SK-N-SH (cell line): ENCODE measurements at regions not wholly inside any gene's neighbourhood (a gene's known extent, or its start where the extent isn't known, plus 50 kb on each side); places are given as distances from the start of the nearest gene placed in this dataset.

Source experiments
- CTCF ChIA-PET: fragments of 300-600, 350-600 bp; formaldehyde crosslinking; extraction: SDS; loops from one replicate; lab custom pipeline; 2021; lab: Yijun Ruan, JAX
- POLR2A ChIA-PET: fragments of 350-600 bp; sonication (Branson Sonifier 250); formaldehyde crosslinking; extraction: SDS; loops from one replicate; lab custom pipeline; 2020; ENCODE audit warnings: antibody characterized with exemption, inconsistent platforms; lab: Yijun Ruan, JAX
- DNase-seq: peaks from one replicate; pipeline ENCODE4 v3.0.0; 2012
- H2AFZ ChIP-seq: fragments of 200-600 bp; sonication (generic); 2 replicates; pipeline ENCODE4 v1.8.1; 2016; ENCODE audit warnings: antibody characterized with exemption, mild to moderate bottlenecking, low read depth
- H3F3A ChIP-seq: fragments of 200-600 bp; sonication (generic); replicated peaks from 2 replicates; pipeline ENCODE3; 2016; ENCODE audit warnings: antibody characterized with exemption, mild to moderate bottlenecking; ENCODE audit not compliant: insufficient read depth
- H3K27ac ChIP-seq, 2 experiments: fragments of 200-500 bp in 1 of 2; fragments of 200-600 bp in 1 of 2; sonication (Bioruptor generic) in 1 of 2; sonication (generic), shearing (Covaris generic) in 1 of 2; 2 replicates each; pipeline versions ENCODE4 v1.5.1 to v1.6.1; 2014 to 2016; ENCODE audit warnings: low read depth in 2 of 2, inconsistent platforms in 1 of 2, low read length in 1 of 2, mild to moderate bottlenecking in 1 of 2, mixed read lengths in 1 of 2
- H3K27me3 ChIP-seq: fragments of 200-600 bp; sonication (generic), shearing (Covaris generic); 2 replicates; pipeline ENCODE4 v1.6.1; 2016; ENCODE audit warnings: mixed run types; ENCODE audit not compliant: insufficient read depth
- H3K36me3 ChIP-seq, 2 experiments: fragments of 200-500 bp in 1 of 2; fragments of 200-600 bp in 1 of 2; sonication (Bioruptor generic) in 1 of 2; sonication (generic) in 1 of 2; replicated peaks in 1 of 2; 2 replicates each; pipeline versions ENCODE3 to v1.5.1; 2014 to 2016; ENCODE audit warnings: low read length in 1 of 2, mild to moderate bottlenecking in 1 of 2; ENCODE audit not compliant: insufficient read depth in 2 of 2, control insufficient read depth in 1 of 2
- H3K4me1 ChIP-seq, 2 experiments: fragments of 200-500 bp in 1 of 2; fragments of 200-600 bp in 1 of 2; sonication (Bioruptor generic) in 1 of 2; sonication (generic), shearing (Covaris generic) in 1 of 2; 2 replicates each; pipeline versions ENCODE4 v1.5.1 to v1.6.1; 2014 to 2016; ENCODE audit warnings: low read depth in 1 of 2, low read length in 1 of 2, mixed run types in 1 of 2; ENCODE audit not compliant: insufficient read depth in 2 of 2, control insufficient read depth in 1 of 2
- H3K4me2 ChIP-seq: fragments of 200-600 bp; sonication (generic), shearing (Covaris generic); 2 replicates; pipeline ENCODE4 v1.6.1; 2017; ENCODE audit warnings: mixed run types
- H3K4me3 ChIP-seq, 2 experiments: fragments of 200-500 bp in 1 of 2; fragments of 200-600 bp in 1 of 2; sonication (Bioruptor generic) in 1 of 2; sonication (generic), shearing (Covaris generic) in 1 of 2; 2 replicates each; pipeline versions ENCODE4 v1.5.1 to v1.8.1; 2014 to 2016; ENCODE audit warnings: low read depth in 2 of 2, inconsistent platforms in 1 of 2, low read length in 1 of 2, mild to moderate bottlenecking in 1 of 2, mixed read lengths in 1 of 2, moderate library complexity in 1 of 2
- H3K79me2 ChIP-seq: fragments of 200-600 bp; sonication (generic); 2 replicates; pipeline ENCODE4 v1.8.1; 2017; ENCODE audit warnings: mild to moderate bottlenecking; ENCODE audit not compliant: insufficient read depth
- H3K9ac ChIP-seq: fragments of 200-600 bp; sonication (generic); 2 replicates; pipeline ENCODE4 v1.6.1; 2017; ENCODE audit warnings: mixed run types
- H3K9me2 ChIP-seq: fragments of 200-600 bp; sonication (generic); 2 replicates; pipeline ENCODE4 v1.6.1; 2017; ENCODE audit warnings: mixed run types
- H3K9me3 ChIP-seq: fragments of 200-600 bp; sonication (generic); 2 replicates; pipeline ENCODE4 v1.6.1; 2017; ENCODE audit warnings: mixed run types, mild to moderate bottlenecking, moderate library complexity
- H4K20me1 ChIP-seq: fragments of 200-600 bp; sonication (generic); 2 replicates; pipeline ENCODE4 v1.6.1; 2017; ENCODE audit warnings: mild to moderate bottlenecking, mixed run types; ENCODE audit not compliant: insufficient read depth
- CHD2 ChIP-seq: fragments of 150-350 bp; IDR thresholded peaks from 2 replicates; pipeline ENCODE4 v1.6.1; 2018; ENCODE audit warnings: low read length; ENCODE audit not compliant: partially characterized antibody
- EZH2phosphoT487 ChIP-seq: fragments of 200-600 bp; sonication (generic); IDR thresholded peaks from 2 replicates; pipeline ENCODE4 v1.6.1; 2017; ENCODE audit warnings: low read depth, mixed run types, mild to moderate bottlenecking, antibody characterized with exemption, moderate library complexity, borderline replicate concordance
- FOSL2 ChIP-seq: IDR thresholded peaks from 2 replicates; pipeline ENCODE4 v1.4.0; 2012; ENCODE audit warnings: low read depth, mild to moderate bottlenecking, moderate library complexity, borderline replicate concordance
- FOXM1 ChIP-seq: IDR thresholded peaks from 2 replicates; pipeline ENCODE4 v1.4.0; 2012; ENCODE audit warnings: low read depth, mild to moderate bottlenecking
- GATA2 ChIP-seq: sonication (generic); formaldehyde crosslinking; IDR thresholded peaks from 2 replicates; pipeline ENCODE4 v1.5.0; 2020; ENCODE audit warnings: mild to moderate bottlenecking, missing genetic modification reagents
- JUND ChIP-seq: IDR thresholded peaks from 2 replicates; pipeline ENCODE4 v1.4.0; 2012
- MEF2A ChIP-seq: IDR thresholded peaks from 2 replicates; pipeline ENCODE4 v1.4.0; 2012; ENCODE audit warnings: low read depth, borderline replicate concordance
- NRF1 ChIP-seq: IDR thresholded peaks from 2 replicates; pipeline ENCODE4 v1.6.1; 2012; ENCODE audit warnings: low read depth, mild to moderate bottlenecking, low read length
- POLR2AphosphoS5 ChIP-seq: IDR thresholded peaks from 2 replicates; pipeline ENCODE4 v1.6.1; 2012; ENCODE audit warnings: low read depth, low read length
- RXRA ChIP-seq: IDR thresholded peaks from 2 replicates; pipeline ENCODE4 v1.4.0; 2012; ENCODE audit warnings: low read depth, mild to moderate bottlenecking, borderline replicate concordance
- TAF1 ChIP-seq: IDR thresholded peaks from 2 replicates; pipeline ENCODE4 v1.6.1; 2012; ENCODE audit warnings: low read depth, mild to moderate bottlenecking, low read length, moderate library complexity, borderline replicate concordance
- USF1 ChIP-seq: IDR thresholded peaks from 2 replicates; pipeline ENCODE4 v1.4.0; 2012; ENCODE audit warnings: low read depth, borderline replicate concordance
- YY1 ChIP-seq: IDR thresholded peaks from 2 replicates; pipeline ENCODE4 v1.4.0; 2012; ENCODE audit warnings: low read depth, mild to moderate bottlenecking
- WGBS: methylation state at CpG from one replicate; pipeline ENCODE4 v1.1.6; 2017; ENCODE audit warnings: low lambda C conversion rate; 5-methylcytosine and 5-hydroxymethylcytosine counted together
- TF ChIP-seq, protein P1 (sequence below): IDR thresholded peaks from 2 replicates; pipeline ENCODE4 v1.4.0; 2012; ENCODE audit warnings: low read depth, borderline replicate concordance
- TF ChIP-seq, protein P2 (sequence below): fragments of 150-350 bp; IDR thresholded peaks from 2 replicates; pipeline ENCODE4 v1.6.1; 2017; ENCODE audit warnings: antibody characterized with exemption, low read length, low read depth, borderline replicate concordance

GRCh38 chr20:40631119-40631631, 57.9 kb downstream of the MAFB start (continued):
- TF ChIP-seq MEF2A = no peak
- TF ChIP-seq GATA2 (CRISPR knock-in tag) = no peak

DNA sequence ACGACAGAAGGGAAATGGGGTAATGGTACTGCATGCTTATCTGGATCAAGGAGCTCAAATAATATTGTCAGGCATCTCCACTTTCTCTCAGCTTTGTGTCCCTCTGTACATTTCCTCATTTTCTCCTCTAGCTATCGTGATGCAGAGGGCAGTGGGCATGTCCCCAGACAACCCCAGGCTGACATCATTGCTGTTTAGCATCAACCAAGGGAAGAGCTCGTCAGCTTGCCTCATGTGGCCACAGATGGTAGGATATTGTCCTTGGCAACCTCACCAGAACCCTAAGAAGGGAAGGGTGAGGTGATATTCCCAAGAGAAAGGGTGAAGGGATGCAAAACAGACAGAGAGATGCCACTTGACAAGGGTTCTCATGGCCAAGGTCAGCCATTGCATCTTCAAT, 58.3 kb downstream of the MAFB start:
- Histone ChIP-seq H2AFZ (no peak overlapping the region), H3K4me3 (no peak overlapping the region), H3K4me2 (no peak overlapping the region), H3K27ac (no peak overlapping the region), H4K20me1 (no peaks in the 10 kb centered on the region), H3K9me3 (no peaks in the 10 kb centered on the region), H3K27me3 (peaks cover 4% of the 10 kb centered on the region; the same call in 1 of the 2 replicates), H3F3A (no peaks in the 10 kb centered on the region), H3K9ac (no peak overlapping the region), H3K36me3 (no peaks in the 10 kb centered on the region), H3K4me1 (no peaks in the 10 kb centered on the region), H3K9me2 (no peaks in the 10 kb centered on the region), H3K79me2 (no peaks in the 10 kb centered on the region)
- POLR2A ChIA-PET = no interaction called here
- CTCF ChIA-PET = interaction anchor here (2.2 kb wide), 1 partner anchor 9 kb away, joined by 6 read pairs; no protein-coding TSS in a partner anchor
- TF ChIP-seq YY1 (no peak), USF1 (no peak), EZH2phosphoT487 (no peak), CHD2 (no peak), TAF1 (no peak), FOXM1 (no peak), FOSL2 (no peak), POLR2AphosphoS5 (no peak), JUND (no peak), RXRA (no peak), NRF1 (no peak)
- TF ChIP-seq, protein P1, sequence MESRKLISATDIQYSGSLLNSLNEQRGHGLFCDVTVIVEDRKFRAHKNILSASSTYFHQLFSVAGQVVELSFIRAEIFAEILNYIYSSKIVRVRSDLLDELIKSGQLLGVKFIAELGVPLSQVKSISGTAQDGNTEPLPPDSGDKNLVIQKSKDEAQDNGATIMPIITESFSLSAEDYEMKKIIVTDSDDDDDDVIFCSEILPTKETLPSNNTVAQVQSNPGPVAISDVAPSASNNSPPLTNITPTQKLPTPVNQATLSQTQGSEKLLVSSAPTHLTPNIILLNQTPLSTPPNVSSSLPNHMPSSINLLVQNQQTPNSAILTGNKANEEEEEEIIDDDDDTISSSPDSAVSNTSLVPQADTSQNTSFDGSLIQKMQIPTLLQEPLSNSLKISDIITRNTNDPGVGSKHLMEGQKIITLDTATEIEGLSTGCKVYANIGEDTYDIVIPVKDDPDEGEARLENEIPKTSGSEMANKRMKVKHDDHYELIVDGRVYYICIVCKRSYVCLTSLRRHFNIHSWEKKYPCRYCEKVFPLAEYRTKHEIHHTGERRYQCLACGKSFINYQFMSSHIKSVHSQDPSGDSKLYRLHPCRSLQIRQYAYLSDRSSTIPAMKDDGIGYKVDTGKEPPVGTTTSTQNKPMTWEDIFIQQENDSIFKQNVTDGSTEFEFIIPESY = no peak
- TF ChIP-seq, protein P2, sequence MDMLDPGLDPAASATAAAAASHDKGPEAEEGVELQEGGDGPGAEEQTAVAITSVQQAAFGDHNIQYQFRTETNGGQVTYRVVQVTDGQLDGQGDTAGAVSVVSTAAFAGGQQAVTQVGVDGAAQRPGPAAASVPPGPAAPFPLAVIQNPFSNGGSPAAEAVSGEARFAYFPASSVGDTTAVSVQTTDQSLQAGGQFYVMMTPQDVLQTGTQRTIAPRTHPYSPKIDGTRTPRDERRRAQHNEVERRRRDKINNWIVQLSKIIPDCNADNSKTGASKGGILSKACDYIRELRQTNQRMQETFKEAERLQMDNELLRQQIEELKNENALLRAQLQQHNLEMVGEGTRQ = no peak
- 11% methylated on average over 3 of the region's 3 CpGs for WGBS
- DNase-seq = no peak
